Adrenal gland (tissue), 5 donors: ENCODE measurements at regions not wholly inside any gene's neighbourhood (a gene's known extent, or its start where the extent isn't known, plus 50 kb on each side); places are given as distances from the start of the nearest gene placed in this dataset.

Experiments used
- POLR2A ChIP-seq, 2 donors: fragments of 450-650 bp; IDR thresholded peaks; one replicate each; pipeline ENCODE4 v1.6.1; 2017; ENCODE audit warnings: antibody characterized with exemption in 2 of 2, mild to moderate bottlenecking in 2 of 2, moderate library complexity in 1 of 2
- TF ChIP-seq, protein P1 (sequence below), 6 experiments: fragments of 450-650 bp in 4 of 6; fragments of 200-600 bp in 2 of 6; sonication (generic) in 1 of 6; IDR thresholded peaks; 1 replicate in 5 of 6; 2 replicates in 1 of 6; pipeline versions ENCODE4 v1.5.1 to v1.8.0; 2016 to 2021; ENCODE audit warnings: antibody characterized with exemption in 6 of 6, mild to moderate bottlenecking in 2 of 6, moderate library complexity in 1 of 6
- donor health status: DM: no; HTN: no; CAD: no.

- TF ChIP-seq, protein P1, sequence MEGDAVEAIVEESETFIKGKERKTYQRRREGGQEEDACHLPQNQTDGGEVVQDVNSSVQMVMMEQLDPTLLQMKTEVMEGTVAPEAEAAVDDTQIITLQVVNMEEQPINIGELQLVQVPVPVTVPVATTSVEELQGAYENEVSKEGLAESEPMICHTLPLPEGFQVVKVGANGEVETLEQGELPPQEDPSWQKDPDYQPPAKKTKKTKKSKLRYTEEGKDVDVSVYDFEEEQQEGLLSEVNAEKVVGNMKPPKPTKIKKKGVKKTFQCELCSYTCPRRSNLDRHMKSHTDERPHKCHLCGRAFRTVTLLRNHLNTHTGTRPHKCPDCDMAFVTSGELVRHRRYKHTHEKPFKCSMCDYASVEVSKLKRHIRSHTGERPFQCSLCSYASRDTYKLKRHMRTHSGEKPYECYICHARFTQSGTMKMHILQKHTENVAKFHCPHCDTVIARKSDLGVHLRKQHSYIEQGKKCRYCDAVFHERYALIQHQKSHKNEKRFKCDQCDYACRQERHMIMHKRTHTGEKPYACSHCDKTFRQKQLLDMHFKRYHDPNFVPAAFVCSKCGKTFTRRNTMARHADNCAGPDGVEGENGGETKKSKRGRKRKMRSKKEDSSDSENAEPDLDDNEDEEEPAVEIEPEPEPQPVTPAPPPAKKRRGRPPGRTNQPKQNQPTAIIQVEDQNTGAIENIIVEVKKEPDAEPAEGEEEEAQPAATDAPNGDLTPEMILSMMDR (IDR thresholded peaks at IDR 0.05), result no peak
- no peak for TF ChIP-seq POLR2A (IDR thresholded peaks at IDR 0.05)
Measured at GRCh38 chr11:95542868-95543551, 246.6 kb downstream of the FAM76B start.
